Neural cell (in vitro differentiated cells): ENCODE measurements at regions not wholly inside any gene's neighbourhood (a gene's known extent, or its start where the extent isn't known, plus 50 kb on each side); places are given as distances from the start of the nearest gene placed in this dataset.

ENCODE experiments used
- H2AFZ ChIP-seq: fragments of 200-600, 300-800 bp; sonication (generic), shearing (Covaris generic); 2 replicates; pipeline ENCODE4 v1.6.0; 2014; ENCODE audit warnings: low read depth, mild to moderate bottlenecking, antibody characterized with exemption, low read length, moderate library complexity
- H3F3A ChIP-seq: fragments of 200-600 bp; shearing (Covaris generic); 2 replicates; pipeline ENCODE4 v1.6.1; 2016; ENCODE audit warnings: mild to moderate bottlenecking, moderate library complexity, mixed read lengths, antibody characterized with exemption, low read length; ENCODE audit not compliant: insufficient read depth, poor library complexity, severe bottlenecking
- H3K27ac ChIP-seq: fragments of 200-600, 300-800 bp; sonication (generic), shearing (Covaris generic); 2 replicates; pipeline ENCODE4 v1.5.1; 2014; ENCODE audit warnings: mild to moderate bottlenecking, low read length, moderate library complexity
- H3K27me3 ChIP-seq: fragments of 300-800, 200-600 bp; sonication (generic), shearing (Covaris generic); 2 replicates; pipeline ENCODE4 v1.6.0; 2014; ENCODE audit warnings: mild to moderate bottlenecking, low read depth, low read length, moderate library complexity; ENCODE audit not compliant: insufficient read depth
- H3K36me3 ChIP-seq: fragments of 300-800, 200-600 bp; sonication (generic), shearing (Covaris generic); 2 replicates; pipeline ENCODE4 v1.5.1; 2014; ENCODE audit warnings: mild to moderate bottlenecking, antibody characterized with exemption, low read length, moderate library complexity; ENCODE audit not compliant: insufficient read depth
- H3K4me2 ChIP-seq: fragments of 300-800, 200-600 bp; sonication (generic), shearing (Covaris generic); 2 replicates; pipeline ENCODE4 v1.6.0; 2014; ENCODE audit warnings: mild to moderate bottlenecking, low read length
- H3K4me3 ChIP-seq: fragments of 300-800, 200-600 bp; sonication (generic), shearing (Covaris generic); 2 replicates; pipeline ENCODE4 v1.5.1; 2014; ENCODE audit warnings: mild to moderate bottlenecking, low read length, moderate library complexity
- H3K79me2 ChIP-seq: fragments of 200-600 bp; shearing (Covaris generic); replicated peaks from 2 replicates; pipeline ENCODE4 v1.6.0; 2014; ENCODE audit warnings: mild to moderate bottlenecking, low read length, moderate library complexity; ENCODE audit not compliant: insufficient read depth
- H3K9ac ChIP-seq: fragments of 300-800, 200-600 bp; sonication (generic), shearing (Covaris generic); 2 replicates; pipeline ENCODE4 v1.6.1; 2016; ENCODE audit warnings: mild to moderate bottlenecking, low read length, mixed read lengths
- H3K9me2 ChIP-seq: fragments of 200-600 bp; shearing (Covaris generic); 2 replicates; pipeline ENCODE4 v1.6.1; 2016; ENCODE audit warnings: mild to moderate bottlenecking, low read length, mixed read lengths; ENCODE audit not compliant: insufficient read depth
- H3K9me3 ChIP-seq: fragments of 200-600, 300-800 bp; sonication (generic), shearing (Covaris generic); 2 replicates; pipeline ENCODE4 v1.6.1; 2016; ENCODE audit warnings: mild to moderate bottlenecking, mixed run types, low read length, moderate library complexity, mixed read lengths
- H4K20me1 ChIP-seq: fragments of 200-600 bp; shearing (Covaris generic); 2 replicates; pipeline ENCODE4 v1.6.1; 2016; ENCODE audit warnings: mild to moderate bottlenecking, mixed run types; ENCODE audit not compliant: insufficient read depth
- EZH2 ChIP-seq: fragments of 200-600, 300-800 bp; shearing (Covaris generic), sonication (generic); IDR thresholded peaks from 2 replicates; pipeline ENCODE4 v1.6.1; 2014; ENCODE audit warnings: antibody characterized with exemption, low read length, borderline replicate concordance, mild to moderate bottlenecking; ENCODE audit not compliant: insufficient read depth, poor library complexity, severe bottlenecking
- MXI1 ChIP-seq: fragments of 450-650 bp; conservative IDR thresholded peaks from 2 replicates; pipeline ENCODE4 v1.6.1; 2014; ENCODE audit warnings: antibody characterized with exemption, mild to moderate bottlenecking; ENCODE audit not compliant: poor library complexity, severe bottlenecking
- POLR2AphosphoS5 ChIP-seq: IDR thresholded peaks from 2 replicates; pipeline ENCODE4 v1.6.1; 2012
- RAD21 ChIP-seq: fragments of 450-650 bp; conservative IDR thresholded peaks from 2 replicates; pipeline ENCODE4 v1.6.1; 2014; ENCODE audit warnings: antibody characterized with exemption, mild to moderate bottlenecking, moderate library complexity
- SMC3 ChIP-seq: fragments of 450-650 bp; conservative IDR thresholded peaks from 2 replicates; pipeline ENCODE4 v1.6.1; 2014; ENCODE audit warnings: antibody characterized with exemption, mild to moderate bottlenecking, moderate library complexity; ENCODE audit not compliant: poor library complexity
- TAF1 ChIP-seq: IDR thresholded peaks from 2 replicates; pipeline ENCODE4 v1.6.1; 2012; ENCODE audit warnings: low read depth
- TF ChIP-seq, protein P1 (sequence below): fragments of 450-650 bp; IDR thresholded peaks from 2 replicates; pipeline ENCODE4 v1.5.1; 2014; ENCODE audit warnings: antibody characterized with exemption, mild to moderate bottlenecking, moderate library complexity; ENCODE audit not compliant: poor library complexity, severe bottlenecking
- TF ChIP-seq, protein P2 (sequence below): IDR thresholded peaks from 2 replicates; pipeline ENCODE4 v1.6.1; 2012; ENCODE audit warnings: borderline replicate concordance

DNA sequence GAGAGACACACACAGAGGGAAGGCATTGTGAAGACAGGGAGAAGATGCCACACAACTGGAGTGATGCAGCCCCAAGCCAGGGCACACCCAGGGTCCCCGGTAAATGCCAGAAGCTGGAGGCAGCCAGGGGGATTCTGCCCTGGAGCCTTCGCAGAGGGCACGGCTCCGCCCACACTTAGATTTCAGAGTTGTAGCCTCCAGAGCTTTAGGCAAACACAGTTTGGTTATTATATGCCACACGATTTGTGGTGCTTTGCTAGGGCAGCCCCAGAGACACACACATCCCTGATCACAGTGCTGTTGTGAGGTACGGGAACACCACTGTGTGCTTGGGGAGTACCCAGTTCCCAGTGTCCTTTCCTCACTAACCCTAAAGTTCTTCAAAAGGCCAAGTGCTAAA lies 280.6 kb downstream of the SMOC2 start:
- no peak overlapping the region for H3K27ac ChIP-seq
- no peaks in the 10 kb centered on the region for H4K20me1 ChIP-seq
- H3K79me2 ChIP-seq = no peaks in the 10 kb centered on the region
- TF ChIP-seq, protein P1, sequence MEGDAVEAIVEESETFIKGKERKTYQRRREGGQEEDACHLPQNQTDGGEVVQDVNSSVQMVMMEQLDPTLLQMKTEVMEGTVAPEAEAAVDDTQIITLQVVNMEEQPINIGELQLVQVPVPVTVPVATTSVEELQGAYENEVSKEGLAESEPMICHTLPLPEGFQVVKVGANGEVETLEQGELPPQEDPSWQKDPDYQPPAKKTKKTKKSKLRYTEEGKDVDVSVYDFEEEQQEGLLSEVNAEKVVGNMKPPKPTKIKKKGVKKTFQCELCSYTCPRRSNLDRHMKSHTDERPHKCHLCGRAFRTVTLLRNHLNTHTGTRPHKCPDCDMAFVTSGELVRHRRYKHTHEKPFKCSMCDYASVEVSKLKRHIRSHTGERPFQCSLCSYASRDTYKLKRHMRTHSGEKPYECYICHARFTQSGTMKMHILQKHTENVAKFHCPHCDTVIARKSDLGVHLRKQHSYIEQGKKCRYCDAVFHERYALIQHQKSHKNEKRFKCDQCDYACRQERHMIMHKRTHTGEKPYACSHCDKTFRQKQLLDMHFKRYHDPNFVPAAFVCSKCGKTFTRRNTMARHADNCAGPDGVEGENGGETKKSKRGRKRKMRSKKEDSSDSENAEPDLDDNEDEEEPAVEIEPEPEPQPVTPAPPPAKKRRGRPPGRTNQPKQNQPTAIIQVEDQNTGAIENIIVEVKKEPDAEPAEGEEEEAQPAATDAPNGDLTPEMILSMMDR = no peak
- TF ChIP-seq POLR2AphosphoS5 (no peak), SMC3 (no peak), MXI1 (no peak), EZH2 (no peak), RAD21 (no peak), TAF1 (no peak)
- TF ChIP-seq, protein P2, sequence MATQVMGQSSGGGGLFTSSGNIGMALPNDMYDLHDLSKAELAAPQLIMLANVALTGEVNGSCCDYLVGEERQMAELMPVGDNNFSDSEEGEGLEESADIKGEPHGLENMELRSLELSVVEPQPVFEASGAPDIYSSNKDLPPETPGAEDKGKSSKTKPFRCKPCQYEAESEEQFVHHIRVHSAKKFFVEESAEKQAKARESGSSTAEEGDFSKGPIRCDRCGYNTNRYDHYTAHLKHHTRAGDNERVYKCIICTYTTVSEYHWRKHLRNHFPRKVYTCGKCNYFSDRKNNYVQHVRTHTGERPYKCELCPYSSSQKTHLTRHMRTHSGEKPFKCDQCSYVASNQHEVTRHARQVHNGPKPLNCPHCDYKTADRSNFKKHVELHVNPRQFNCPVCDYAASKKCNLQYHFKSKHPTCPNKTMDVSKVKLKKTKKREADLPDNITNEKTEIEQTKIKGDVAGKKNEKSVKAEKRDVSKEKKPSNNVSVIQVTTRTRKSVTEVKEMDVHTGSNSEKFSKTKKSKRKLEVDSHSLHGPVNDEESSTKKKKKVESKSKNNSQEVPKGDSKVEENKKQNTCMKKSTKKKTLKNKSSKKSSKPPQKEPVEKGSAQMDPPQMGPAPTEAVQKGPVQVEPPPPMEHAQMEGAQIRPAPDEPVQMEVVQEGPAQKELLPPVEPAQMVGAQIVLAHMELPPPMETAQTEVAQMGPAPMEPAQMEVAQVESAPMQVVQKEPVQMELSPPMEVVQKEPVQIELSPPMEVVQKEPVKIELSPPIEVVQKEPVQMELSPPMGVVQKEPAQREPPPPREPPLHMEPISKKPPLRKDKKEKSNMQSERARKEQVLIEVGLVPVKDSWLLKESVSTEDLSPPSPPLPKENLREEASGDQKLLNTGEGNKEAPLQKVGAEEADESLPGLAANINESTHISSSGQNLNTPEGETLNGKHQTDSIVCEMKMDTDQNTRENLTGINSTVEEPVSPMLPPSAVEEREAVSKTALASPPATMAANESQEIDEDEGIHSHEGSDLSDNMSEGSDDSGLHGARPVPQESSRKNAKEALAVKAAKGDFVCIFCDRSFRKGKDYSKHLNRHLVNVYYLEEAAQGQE = no peak
- H3K9ac ChIP-seq = no peak overlapping the region
- H3K4me3 ChIP-seq = no peak overlapping the region
- peaks cover 5% of the 10 kb centered on the region for H3K9me3 ChIP-seq
- no peak overlapping the region for H2AFZ ChIP-seq
- no peaks in the 10 kb centered on the region for H3K36me3 ChIP-seq
- H3F3A ChIP-seq = no peaks in the 10 kb centered on the region
- no peak overlapping the region for H3K4me2 ChIP-seq
- H3K27me3 ChIP-seq = no peaks in the 10 kb centered on the region
- H3K9me2 ChIP-seq = no peaks in the 10 kb centered on the region

DNA sequence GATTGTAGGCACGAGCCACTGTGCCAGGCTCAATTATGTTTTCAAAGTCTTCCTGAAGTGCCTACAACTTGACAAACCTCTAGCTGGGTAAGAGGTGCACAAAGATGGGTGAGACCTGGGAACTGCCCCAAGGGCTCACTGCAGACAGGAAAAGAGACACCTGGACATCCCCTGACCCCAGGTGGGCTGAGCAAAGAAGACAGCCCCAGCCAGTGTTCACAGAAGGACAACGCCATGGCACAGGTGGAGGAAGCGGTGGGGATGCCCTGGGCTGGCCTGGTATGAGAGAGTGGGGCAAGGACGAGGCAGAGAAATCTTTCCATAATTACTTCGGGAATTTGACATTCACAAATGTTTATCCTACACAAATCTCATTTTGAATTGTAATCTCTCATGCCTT lies 278.9 kb downstream of the SMOC2 start:
- H3F3A ChIP-seq = no peaks in the 10 kb centered on the region
- no peak overlapping the region for H3K9ac ChIP-seq
- H4K20me1 ChIP-seq = no peaks in the 10 kb centered on the region
- H3K9me3 ChIP-seq = peaks cover 5% of the 10 kb centered on the region
- no peaks in the 10 kb centered on the region for H3K27me3 ChIP-seq
- H3K4me3 ChIP-seq = no peak overlapping the region
- H3K79me2 ChIP-seq = no peaks in the 10 kb centered on the region
- no peak overlapping the region for H3K4me2 ChIP-seq
- no peaks in the 10 kb centered on the region for H3K9me2 ChIP-seq
- H3K27ac ChIP-seq = no peak overlapping the region
- H2AFZ ChIP-seq = no peak overlapping the region
- no peaks in the 10 kb centered on the region for H3K36me3 ChIP-seq
- TF ChIP-seq SMC3 (no peak), EZH2 (no peak), TAF1 (no peak), RAD21 (no peak)
- TF ChIP-seq, protein P1 = no peak
